Hypothalamus (tissue), 51 donors: ENCODE measurements at regions not wholly inside any gene's neighbourhood (a gene's known extent, or its start where the extent isn't known, plus 50 kb on each side); places are given as distances from the start of the nearest gene placed in this dataset.
"Not testable (repeated sequence)": the region's sequence is repeated elsewhere in the genome, so short reads cannot be mapped to it uniquely, and the experiment has no call there.

Experiments used
- DNase-seq, 51 donors: peaks; one replicate each; lab custom pipeline; 2025; lab: John Stamatoyannopoulos, UW

DNA sequence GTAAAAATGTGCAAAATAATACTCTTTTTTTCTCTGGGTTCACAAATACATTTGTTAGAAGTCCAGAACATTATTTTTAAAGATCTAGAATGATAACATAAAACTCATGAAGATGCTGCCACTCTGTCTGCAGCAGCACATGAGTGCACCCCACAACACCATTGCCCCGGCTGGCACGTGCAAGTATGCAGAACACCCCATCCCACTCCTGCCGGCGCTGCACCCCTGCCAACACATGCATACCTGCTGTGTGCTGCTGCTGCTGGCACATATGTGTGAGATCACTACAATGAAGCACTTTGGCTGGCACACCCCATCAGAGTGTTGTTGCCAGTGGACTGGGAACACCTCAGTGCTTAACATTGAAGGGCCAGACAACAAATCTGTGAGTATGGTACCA lies 129.1 kb downstream of the CCT8L2 start:
- DNase-seq, result not testable (repeated sequence)

DNA sequence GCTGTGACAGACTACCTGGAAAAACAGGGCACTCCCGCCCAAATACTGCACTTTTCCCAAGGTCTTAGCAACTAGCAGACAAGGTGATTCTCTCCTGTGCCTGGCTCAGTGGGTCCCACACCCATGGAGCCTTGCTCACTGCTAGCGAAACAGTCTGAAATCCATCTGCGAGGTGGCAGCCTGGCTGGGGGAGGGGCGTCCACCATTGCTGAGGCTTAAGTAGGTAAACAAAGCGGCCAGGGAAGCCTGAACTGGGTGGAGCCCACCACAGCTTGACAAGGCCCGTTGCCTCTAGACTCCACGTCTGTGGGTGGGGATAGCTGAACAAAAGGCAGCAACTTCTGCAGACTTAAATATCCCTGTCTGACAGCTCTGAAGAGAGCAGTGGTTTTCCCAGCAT lies 145.2 kb downstream of the CCT8L2 start:
- DNase-seq, result not testable (repeated sequence)

DNA sequence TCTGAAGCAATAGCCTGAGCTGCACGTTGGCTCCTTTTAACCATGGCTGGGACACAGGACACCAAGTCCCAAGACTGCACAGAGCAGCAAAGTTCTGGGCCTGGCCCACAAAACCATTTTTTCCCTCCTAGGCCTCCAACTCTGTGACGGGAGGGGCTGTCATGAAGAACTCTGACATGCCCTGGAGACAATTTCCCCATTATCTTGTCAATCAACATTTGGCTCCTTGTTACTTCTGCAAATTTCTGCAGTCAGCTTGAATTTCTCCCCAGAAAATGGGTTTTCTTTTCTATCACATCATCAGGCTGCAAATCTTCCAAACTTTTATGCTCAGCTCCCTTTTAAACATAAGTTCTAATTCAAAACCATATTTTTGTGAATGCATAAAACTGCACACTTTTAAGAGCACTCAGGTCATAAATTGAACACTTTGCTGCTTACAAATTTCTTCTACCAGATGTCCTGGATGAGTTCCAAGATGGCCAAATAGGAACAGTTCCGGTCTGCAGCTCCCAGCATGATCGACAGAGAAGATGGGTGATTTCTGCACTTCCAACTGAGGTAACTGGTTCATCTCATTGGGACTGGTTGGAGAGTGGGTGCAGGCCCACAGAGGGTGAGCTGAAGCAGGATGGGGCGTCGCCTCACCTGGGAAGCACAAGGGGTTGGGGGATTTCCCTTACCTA lies 145.7 kb downstream of the CCT8L2 start:
- not testable (repeated sequence) for DNase-seq

DNA sequence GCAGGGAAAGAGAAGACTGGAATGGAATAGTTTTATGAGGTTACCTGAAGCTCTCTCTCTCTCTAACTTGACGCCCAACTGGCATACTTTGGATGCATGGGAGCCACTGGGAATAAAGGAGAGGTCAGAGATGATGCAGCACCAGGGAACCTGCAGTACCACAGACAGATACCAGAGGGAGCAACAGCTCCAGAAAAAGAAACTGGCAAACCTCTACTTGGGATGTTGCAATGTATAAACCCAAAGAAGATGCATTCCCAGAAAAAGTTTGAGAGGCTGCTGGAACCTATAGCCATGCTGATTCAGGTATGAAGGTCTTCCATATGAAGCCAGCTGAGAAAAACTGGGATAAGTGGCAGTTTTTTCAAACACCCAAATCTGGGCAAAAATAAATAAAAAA lies 151.6 kb downstream of the CCT8L2 start:
- DNase-seq, result not testable (repeated sequence)

DNA sequence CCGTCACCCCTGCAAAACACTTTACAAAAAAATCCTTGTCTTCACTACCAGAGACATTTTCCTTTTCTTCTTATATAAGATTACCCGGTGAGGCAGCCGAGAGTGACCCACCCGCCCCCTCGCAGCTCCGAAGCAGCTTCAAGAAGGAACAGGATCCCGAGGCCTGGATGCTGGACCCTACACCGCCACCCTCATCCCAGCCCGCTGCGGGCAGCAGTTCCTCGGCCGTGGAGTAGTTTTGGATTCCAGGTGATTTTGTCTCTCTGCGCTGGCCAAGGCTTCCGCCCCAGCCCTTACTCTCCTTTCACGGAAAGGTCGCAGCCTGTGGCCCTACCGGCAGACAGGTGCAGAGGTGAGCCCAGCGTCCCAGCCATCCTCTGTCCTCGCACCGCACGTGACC lies 169.1 kb downstream of the CCT8L2 start:
- DNase-seq, result not testable (repeated sequence)

DNA sequence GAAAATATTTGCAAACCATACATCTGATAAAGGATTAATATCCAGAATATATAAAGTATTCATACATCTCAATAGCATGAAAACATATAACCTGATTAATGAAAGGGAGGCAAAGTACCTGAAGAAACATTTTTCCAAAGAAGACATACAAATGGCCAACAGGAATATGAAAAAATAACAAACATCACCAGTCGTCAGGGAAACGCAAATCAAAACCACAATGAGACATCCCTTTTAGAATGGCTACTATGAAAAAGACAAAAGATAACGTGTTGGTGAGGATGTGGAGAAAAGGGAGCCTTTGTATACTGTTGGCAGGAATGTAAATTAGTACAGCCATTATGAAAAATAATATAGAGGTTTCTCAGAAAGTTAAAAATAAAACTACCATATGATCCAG lies 175.1 kb downstream of the CCT8L2 start:
- not testable (repeated sequence) for DNase-seq

DNA sequence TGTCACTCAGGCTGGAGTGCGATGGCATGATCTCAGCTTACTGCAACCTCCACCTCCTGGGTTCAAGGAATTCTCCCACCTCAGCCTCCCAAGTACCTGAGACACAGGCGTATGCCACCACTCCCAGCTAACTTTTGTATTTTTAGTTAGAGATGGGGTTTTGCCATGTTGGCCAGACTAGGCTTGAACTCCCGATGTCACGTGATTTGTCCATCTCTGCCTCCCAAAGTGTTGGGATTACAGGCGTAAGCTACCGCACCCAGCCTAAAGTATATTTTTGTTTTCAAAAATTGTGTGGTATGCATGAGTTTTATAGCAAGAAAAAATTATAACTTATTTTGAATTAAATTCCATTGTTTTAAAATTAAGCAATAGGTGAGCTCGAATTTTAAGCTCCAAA lies 188.0 kb downstream of the CCT8L2 start:
- not testable (repeated sequence) for DNase-seq

DNA sequence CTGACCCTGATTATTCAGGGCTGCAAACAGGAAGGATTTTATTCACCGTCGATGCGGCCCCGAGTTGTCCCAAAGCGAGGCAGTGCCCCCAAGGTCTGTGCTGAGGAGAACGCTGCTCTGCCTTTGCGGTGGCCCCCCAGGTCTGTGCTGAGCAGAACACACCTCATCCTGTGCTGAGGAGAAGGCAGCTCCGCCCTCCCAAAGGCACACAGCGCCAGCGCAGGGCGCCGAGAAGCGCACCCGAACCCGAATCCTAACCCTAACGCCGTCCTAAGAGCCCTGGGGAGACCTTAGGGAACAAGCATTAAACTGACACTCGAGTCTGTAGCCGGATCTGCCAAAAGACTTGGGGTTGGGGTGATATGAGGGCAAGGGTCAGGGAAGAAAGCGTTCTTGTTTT lies 188.9 kb downstream of the CCT8L2 start:
- DNase-seq, result not testable (repeated sequence)

DNA sequence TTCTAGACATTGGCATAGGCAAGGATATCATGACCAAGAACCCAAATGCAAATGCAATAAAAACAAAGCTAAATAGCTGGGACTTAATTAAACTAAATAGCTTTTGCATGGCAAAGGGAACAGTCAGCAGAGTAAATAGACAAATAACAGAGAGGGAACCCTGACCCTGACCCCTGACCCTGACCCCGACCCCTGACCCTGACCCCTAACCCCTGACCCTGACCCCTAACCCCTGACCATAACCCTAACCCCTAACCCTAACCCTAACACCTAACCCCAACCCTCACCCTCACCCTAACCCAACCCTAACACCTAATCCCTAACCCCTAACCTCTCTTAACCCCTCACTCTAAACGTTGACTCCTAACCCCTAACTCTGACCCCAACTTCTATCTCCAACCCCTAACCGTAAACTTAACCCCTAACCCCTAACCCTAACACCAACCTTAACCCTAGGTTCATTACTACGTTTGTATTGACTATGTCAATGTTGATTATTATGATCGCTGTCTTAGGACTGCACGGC lies 189.7 kb downstream of the CCT8L2 start:
- DNase-seq, result peak in 1 of 51 donors; percentile 0

DNA sequence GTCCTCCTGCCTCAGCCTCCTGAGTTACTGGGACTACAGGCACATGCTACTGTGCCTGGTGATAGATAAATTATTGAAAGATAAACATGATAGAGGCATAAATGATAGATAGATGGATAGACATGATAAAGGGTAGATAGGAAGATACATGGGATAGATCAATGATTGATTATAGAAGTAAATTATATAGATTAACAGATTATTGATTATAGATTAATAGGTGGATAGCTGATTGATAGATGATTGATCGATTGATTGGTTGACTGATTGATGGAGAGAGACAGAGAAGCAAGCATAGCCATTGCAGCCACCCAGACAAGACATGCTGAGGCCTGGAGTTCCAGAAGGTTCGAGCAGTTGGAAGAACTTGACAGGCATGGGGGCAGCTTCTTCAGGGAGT lies 199.1 kb downstream of the CCT8L2 start:
- not testable (repeated sequence) for DNase-seq

DNA sequence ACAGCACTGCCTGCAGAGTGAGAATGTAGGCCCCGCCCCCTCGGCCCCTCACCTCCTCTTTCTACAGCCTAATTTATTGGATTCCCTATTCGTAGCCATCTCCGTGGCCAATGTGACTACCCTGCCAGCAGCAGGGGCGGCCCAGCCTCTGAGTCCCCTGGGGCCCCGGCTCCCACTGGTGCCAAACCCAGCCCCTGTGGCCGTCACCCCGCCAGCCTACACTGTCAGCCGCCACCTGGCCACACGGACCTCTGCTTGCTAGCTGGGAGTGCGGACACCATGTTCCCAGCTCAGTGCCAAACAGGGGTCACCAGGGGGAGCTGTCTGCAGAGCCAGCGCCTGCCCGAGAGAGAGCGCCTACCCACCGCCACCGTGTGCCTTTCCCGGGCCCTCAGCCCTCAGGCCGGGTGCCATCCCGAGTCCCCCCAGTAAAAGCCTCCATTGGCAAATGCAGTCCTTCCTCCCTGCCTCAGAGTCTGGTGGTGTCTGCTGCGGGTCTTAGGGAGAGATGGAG lies 201.1 kb downstream of the CCT8L2 start:
- not testable (repeated sequence) for DNase-seq

DNA sequence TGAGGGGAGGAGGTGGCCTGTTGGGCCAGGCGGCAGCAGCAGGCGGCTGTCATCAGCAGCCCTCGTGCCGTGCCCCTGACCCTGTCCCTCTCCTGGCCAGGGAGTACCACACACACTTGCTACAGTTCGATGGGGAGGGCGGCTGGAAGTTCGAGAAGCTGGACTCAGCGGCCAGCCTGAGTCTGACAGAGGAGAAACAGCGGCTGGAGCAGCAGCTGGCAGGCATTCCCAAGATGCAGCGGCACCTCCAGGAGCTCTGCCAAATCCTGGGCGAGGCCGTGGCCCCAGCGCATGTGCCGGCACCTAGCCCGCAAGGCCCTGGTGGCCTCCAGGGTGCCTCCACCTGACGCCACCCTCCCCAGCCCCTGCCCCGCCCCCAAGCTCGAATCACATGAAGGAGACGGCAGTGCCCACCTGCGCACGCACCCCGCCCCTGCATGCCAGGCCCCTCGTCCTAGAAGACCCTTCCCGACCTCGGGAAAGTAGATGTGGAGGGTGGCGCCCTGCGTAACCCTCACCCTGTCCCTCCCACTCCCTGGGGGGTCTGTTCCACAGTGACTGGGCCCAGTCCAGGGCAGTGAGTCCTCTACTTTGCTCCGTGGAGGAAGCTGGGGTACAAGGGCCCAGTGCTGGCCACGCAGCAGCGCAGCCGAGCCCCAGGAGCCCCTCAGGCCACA lies 201.9 kb downstream of the CCT8L2 start:
- not testable (repeated sequence) for DNase-seq

DNA sequence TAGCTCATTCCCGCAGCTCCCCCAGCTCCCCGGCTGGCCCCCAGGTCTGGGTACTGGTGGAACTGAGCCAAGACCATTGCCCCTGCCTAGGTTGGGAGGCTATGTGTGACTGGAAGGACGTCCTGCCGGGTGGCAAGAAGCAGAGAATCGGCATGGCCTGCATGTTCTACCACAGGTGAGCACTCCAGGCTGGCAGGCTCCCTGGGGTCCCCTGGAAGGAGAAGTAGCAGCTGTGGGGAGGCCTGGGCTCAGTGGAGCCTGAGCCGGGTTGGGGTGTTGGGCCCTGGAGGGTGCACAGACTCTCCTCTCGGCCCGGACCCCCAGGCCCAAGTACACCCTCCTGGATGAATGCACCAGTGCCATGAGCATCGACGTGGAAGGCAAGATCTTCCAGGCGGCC lies 202.6 kb downstream of the CCT8L2 start:
- DNase-seq, result not testable (repeated sequence)

DNA sequence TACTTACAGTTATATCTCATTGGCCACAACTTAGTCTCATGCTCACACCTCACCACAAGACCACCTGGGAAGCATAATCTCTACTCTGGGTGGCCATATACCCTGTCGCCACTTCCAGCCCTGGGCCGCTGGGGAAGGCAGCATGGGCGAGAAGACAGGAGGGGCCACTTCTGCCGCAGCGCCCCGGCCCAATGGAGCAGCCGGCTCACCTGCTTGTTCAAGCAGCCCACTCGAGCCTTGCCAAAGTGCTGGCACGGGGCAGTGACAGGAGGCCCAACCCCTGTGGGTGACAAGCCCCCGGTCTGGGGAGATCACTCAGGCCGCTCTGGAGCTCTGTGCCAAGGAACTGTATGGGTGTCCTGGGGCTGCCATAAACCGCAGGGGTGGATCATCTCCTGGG lies 203.4 kb downstream of the CCT8L2 start:
- DNase-seq, result not testable (repeated sequence)

DNA sequence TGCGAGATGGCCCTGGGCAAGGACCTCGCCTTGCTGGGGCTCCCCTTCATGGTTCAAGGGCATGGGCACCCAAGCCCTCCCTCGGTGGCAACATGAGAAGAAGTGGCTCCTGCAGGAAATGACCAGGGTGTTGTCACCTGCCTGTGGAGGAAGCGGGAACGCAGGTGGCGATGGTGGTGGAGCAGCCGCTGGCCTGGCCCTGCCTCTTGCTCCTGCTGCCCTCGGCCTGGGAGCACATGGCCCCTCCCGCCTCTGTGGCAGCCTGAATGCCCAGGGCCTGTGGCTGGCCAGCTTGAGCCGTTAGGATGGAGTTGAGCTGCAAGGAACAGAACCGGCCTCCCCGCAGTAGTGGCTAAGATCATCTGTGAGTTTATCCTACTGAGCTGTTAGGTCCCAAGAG lies 204.0 kb downstream of the CCT8L2 start:
- DNase-seq, result not testable (repeated sequence)

DNA sequence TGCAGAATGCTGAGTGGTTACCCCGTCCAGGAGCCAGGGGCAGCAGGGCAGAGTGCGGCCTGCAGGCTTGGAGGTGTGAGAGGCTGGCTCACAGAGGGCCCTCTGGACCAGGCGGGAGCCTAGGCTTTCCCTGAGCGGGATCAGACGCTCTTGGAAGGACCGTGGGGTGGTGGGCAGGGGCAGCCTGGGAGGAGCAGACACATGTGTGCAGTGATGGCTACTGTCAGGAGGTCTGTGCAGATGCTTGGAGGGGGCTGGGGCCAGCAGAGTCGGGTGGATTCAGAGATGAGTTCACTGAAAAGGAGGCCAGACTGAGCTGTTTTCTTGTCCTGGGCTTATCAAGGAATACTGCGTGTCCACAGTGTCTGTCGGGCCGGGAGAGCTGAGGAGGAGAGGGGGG lies 204.5 kb downstream of the CCT8L2 start:
- not testable (repeated sequence) for DNase-seq

DNA sequence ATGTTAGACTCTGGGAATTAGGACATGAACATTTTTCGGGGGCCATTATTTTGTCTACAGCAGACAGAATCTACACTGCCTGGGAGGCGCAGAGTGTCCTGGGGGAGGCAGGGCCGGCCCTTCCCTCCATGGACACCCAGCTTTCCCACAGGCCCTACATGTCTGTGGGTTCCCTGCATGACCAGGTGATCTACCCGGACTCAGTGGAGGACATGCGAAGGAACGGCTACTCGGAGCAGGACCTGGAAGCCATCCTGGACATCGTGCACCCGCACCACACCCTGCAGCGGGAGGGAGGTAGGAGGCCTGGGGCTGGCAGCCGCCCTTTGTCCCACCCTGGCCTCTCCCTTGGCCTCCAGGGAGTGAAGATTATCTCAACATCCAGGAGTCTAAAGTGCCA lies 205.1 kb downstream of the CCT8L2 start:
- DNase-seq, result not testable (repeated sequence)

DNA sequence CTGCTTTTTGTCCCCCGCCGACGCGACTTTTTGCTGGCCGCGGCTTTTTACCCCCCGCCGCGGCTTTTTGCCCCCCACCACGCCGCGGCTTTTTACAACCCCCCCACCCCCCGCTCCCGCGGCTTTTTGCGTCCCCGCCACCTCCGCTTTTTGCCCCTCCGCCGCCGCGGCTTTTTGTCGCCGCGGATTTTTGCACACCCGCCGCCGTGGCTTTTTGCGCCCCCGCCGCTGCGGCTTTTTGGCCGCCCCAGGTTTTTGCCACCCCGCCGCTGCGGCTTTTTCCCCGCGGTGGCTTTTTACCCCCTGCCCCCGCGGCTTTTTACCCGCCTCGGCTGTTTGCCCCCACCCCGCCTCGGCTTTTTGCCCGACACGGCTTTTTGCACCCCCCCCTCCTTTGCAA lies 205.5 kb downstream of the CCT8L2 start:
- DNase-seq, result no peak

DNA sequence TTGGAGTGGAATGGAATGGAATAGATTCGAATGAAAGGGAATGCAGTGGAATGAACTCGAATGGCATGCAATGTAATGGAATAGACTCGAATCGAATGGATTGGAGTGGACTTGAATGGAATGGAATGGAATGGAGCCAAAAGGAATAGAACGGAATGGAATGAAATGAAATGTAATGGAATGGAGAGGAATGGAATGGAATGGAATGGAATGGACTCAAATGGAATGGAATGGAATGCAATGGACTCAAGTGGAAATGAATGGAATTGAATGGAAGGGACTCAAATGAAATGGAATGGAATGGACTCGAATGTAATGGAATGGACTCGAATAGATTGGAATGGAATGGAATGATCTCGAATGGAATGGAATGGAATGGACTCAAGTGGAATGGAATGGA lies 231.3 kb downstream of the CCT8L2 start:
- not testable (repeated sequence) for DNase-seq

DNA sequence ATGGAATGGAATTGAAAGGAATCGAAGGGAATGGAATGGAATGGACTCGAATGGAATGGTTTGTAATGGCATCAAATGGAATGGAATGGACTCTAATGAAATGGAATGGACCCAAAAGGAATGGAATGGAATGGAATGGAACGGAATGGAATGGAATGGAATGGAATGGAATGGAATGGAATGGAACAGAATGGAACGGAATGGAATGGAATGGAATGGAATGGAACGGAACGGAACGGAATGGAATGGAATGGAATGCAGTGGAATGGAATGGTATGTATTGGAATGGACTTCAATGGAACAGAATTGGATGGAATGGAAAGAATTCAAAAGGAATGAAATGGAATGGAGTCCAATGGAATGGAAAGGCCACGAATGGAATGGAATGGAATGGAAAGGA lies 240.0 kb downstream of the CCT8L2 start:
- not testable (repeated sequence) for DNase-seq

DNA sequence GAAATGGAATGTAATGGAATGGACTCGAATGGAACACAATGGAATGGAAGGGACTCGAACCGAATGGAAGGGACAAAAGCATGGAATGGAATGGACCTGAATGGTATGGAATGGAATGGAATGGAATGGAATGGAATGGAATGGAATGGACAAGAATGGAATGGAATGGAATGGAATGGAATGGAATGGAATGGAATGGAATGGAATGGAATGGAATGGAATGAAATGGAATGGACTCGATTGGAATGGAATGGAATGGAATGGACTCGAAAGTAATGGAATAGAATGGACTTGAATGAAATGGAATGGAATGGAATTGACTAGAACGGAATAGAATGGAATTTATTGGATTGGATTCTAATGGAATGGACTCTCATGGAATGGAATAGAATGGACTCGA lies 245.5 kb downstream of the CCT8L2 start:
- DNase-seq, result not testable (repeated sequence)

DNA sequence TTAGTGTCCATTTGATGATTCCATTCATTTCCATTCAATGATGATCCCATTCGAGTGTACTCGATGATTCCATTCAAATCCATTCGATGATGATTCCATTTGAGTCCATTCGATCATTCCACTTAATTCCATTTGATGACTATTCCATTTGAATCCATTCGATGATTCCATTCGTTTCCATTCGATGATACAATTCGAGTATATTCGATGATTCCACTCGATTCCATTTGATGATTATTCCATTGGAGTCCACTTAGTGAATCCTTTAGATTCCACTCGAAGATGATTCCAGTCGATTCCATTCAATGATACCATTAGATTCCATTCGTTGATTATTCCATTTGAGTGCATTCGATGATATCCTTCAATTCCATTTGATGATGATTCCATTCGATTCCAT lies 277.0 kb downstream of the CCT8L2 start:
- DNase-seq, result not testable (repeated sequence)
